HuH-7.5 (cell line): ENCODE measurements at regions not wholly inside any gene's neighbourhood (a gene's known extent, or its start where the extent isn't known, plus 50 kb on each side); places are given as distances from the start of the nearest gene placed in this dataset.
"Not testable (repeated sequence)": the region's sequence is repeated elsewhere in the genome, so short reads cannot be mapped to it uniquely, and the experiment has no call there.

ENCODE experiments used
- DNase-seq: peaks from one replicate; pipeline ENCODE4 v3.0.0; 2011; ENCODE audit warnings: low spot score

- DNase-seq = no peak
Measured at GRCh38 chrX:25442499-25442898, 426.7 kb upstream of the ARX start.

GRCh38 chrX:25433307-25433706, 417.5 kb upstream of the ARX start:
- no peak for DNase-seq

- no peak for DNase-seq
Measured at GRCh38 chrX:25432396-25432795, 416.6 kb upstream of the ARX start.

GRCh38 chrX:25427873-25428555, 412.2 kb upstream of the ARX start:
- DNase-seq = no peak

GRCh38 chrX:25404163-25404562, 388.4 kb upstream of the ARX start:
- not testable (repeated sequence) for DNase-seq

GRCh38 chrX:25389266-25389665, 373.5 kb upstream of the ARX start:
- no peak for DNase-seq

- no peak for DNase-seq
Measured at GRCh38 chrX:25383196-25383595, 367.4 kb upstream of the ARX start.

- DNase-seq = no peak
Measured at GRCh38 chrX:25356456-25356855, 340.7 kb upstream of the ARX start.

- DNase-seq = no peak
Measured at GRCh38 chrX:25344161-25344936, 328.6 kb upstream of the ARX start.

GRCh38 chrX:25343060-25343459, 327.3 kb upstream of the ARX start:
- no peak for DNase-seq

GRCh38 chrX:25337841-25338240, 322.1 kb upstream of the ARX start:
- DNase-seq = no peak

GRCh38 chrX:25300994-25301393, 285.2 kb upstream of the ARX start:
- no peak for DNase-seq

GRCh38 chrX:25296850-25297249, 281.1 kb upstream of the ARX start:
- no peak for DNase-seq

GRCh38 chrX:25295466-25295865, 279.7 kb upstream of the ARX start:
- no peak for DNase-seq

GRCh38 chrX:25290132-25290531, 274.4 kb upstream of the ARX start:
- DNase-seq = no peak

GRCh38 chrX:25288676-25289075, 272.9 kb upstream of the ARX start:
- no peak for DNase-seq

GRCh38 chrX:25287521-25287920, 271.8 kb upstream of the ARX start:
- DNase-seq = no peak

GRCh38 chrX:25285598-25285997, 269.8 kb upstream of the ARX start:
- no peak for DNase-seq

GRCh38 chrX:25279510-25279909, 263.7 kb upstream of the ARX start:
- DNase-seq = no peak

- no peak for DNase-seq
Measured at GRCh38 chrX:25278341-25278740, 262.6 kb upstream of the ARX start.

- no peak for DNase-seq
Measured at GRCh38 chrX:25277574-25277973, 261.8 kb upstream of the ARX start.

- DNase-seq = no peak
Measured at GRCh38 chrX:25275159-25275558, 259.4 kb upstream of the ARX start.

- no peak for DNase-seq
Measured at GRCh38 chrX:25241461-25241860, 225.7 kb upstream of the ARX start.

- DNase-seq = no peak
Measured at GRCh38 chrX:25226151-25226550, 210.4 kb upstream of the ARX start.
